ENCODE measurements at regions not wholly inside any gene's neighbourhood (a gene's known extent, or its start where the extent isn't known, plus 50 kb on each side); places are given as distances from the start of the nearest gene placed in this dataset.
"Not testable (repeated sequence)": the region's sequence is repeated elsewhere in the genome, so short reads cannot be mapped to it uniquely, and the experiment has no call there.

GRCh38 chr11:134840165-134840564 lies 428.1 kb upstream of the B3GAT1 start:
- H3K27ac ChIP-seq (ENCODE audit: low read length); H3K36me3 ChIP-seq (ENCODE audit: control insufficient read depth in 1 of 2, insufficient read depth in 2 of 2, low read length in 2 of 2); H3K4me1 ChIP-seq (ENCODE audit: control insufficient read depth in 1 of 2, insufficient read depth in 2 of 2, low read length in 2 of 2); H3K9me3 ChIP-seq (ENCODE audit: control insufficient read depth in 1 of 2, low read length in 2 of 2); H3K4me3 ChIP-seq (ENCODE audit: low read depth in 1 of 2, low read length in 2 of 2); H3K27me3 ChIP-seq (ENCODE audit: low read depth, low read length): not testable (repeated sequence)

DNA sequence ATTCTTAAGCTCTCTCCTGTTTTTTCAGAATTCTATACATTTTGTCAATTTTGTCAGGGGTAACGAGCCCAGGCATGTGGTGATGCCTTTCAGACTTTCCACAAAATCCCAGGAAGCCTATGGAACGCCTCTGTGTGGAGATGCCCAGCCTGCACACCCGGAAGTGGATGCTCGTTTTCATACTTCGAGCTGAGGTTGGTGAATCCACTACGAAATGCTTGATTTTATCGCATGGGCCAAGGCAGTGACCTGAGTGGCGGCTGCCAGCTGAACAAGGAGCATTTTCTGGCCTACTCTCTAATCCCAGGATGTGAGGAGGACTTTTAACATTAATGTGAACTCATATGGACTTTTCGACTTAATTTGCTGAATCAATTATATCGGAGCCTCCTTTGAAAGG lies 426.7 kb upstream of the B3GAT1 start:
- no peaks in the 10 kb centered on the region for H3K27me3 ChIP-seq (ENCODE audit: low read depth, low read length)

DNA sequence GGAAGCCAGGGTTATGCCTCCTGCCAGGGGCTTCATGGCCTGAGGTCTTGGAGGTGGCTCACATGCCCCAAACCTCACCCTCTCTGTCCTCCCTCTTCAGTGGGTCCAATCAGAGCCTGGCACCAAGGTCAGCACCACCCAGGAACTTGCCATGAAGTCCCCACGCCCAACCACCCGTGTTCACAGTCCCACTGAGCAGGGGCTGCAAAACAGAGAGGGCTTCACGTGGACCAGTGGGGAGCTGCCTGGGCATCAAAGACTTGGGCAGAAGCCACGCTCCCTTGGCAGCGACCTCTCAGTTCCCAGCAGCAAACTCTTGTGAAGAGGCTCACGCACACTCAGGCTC lies 425.8 kb upstream of the B3GAT1 start:
- Histone ChIP-seq H3K27me3 (ENCODE audit: low read depth, low read length) (no peaks in the 10 kb centered on the region), H3K36me3 (ENCODE audit: control insufficient read depth in 1 of 2, insufficient read depth in 2 of 2, low read length in 2 of 2) (no peaks in the 10 kb centered on the region), H3K9me3 (ENCODE audit: control insufficient read depth in 1 of 2, low read length in 2 of 2) (peaks cover 0 to 4% of the 10 kb centered on the region in 2 donors), H3K4me1 (ENCODE audit: control insufficient read depth in 1 of 2, insufficient read depth in 2 of 2, low read length in 2 of 2) (no peaks in the 10 kb centered on the region), H3K4me3 (ENCODE audit: low read depth in 1 of 2, low read length in 2 of 2) (no peak overlapping the region), H3K27ac (ENCODE audit: low read length) (no peak overlapping the region)

More for the DNA sequence above, 426.7 kb upstream of the B3GAT1 start:
- no peaks in the 10 kb centered on the region for H3K4me1 ChIP-seq (ENCODE audit: control insufficient read depth in 1 of 2, insufficient read depth in 2 of 2, low read length in 2 of 2)
- H3K9me3 ChIP-seq (ENCODE audit: control insufficient read depth in 1 of 2, low read length in 2 of 2) = peaks cover 0 to under 1% of the 10 kb centered on the region in 2 donors
- H3K36me3 ChIP-seq (ENCODE audit: control insufficient read depth in 1 of 2, insufficient read depth in 2 of 2, low read length in 2 of 2) = no peaks in the 10 kb centered on the region
- H3K4me3 ChIP-seq (ENCODE audit: low read depth in 1 of 2, low read length in 2 of 2) = no peak overlapping the region
- H3K27ac ChIP-seq (ENCODE audit: low read length) = no peak overlapping the region

DNA sequence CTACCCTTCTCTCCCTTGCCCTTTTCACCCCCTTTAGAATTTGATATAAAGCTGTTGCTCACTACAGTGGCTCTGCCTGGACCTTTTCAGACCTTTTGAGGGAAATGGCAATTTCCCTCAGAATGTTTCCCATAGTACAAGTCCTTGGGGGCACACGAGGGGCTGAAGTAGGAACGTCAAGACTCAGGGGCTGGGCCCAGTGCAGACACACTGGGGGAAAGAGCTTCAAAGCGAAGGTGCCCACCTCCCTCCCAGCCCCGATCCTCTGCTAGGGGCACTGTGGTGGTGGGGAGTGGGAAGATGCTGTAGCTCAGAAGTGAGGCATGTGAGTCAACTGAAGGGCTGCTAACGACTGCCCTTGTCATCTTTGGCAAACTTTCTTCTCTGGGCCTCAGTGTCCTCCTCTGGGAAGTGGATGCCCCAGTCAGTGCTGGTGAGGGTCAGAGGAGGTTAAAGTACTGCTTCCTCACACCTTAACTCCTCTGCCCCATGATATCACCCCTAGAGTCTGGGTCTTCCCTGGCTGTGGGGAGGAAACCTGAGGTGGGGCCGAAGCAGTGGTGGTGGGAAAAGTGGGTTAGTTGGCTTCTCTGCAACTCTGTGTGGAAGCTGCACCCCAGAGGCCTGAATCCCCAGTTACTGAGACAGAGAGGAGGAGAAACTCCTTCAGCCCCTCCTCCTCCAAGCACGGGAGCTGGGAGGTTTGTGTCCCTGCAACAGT lies 425.3 kb upstream of the B3GAT1 start:
- peaks cover 0 to 4% of the 10 kb centered on the region in 2 donors for H3K9me3 ChIP-seq (ENCODE audit: control insufficient read depth in 1 of 2, low read length in 2 of 2)
- H3K4me1 ChIP-seq (ENCODE audit: control insufficient read depth in 1 of 2, insufficient read depth in 2 of 2, low read length in 2 of 2) = no peaks in the 10 kb centered on the region
- H3K36me3 ChIP-seq (ENCODE audit: control insufficient read depth in 1 of 2, insufficient read depth in 2 of 2, low read length in 2 of 2) = no peaks in the 10 kb centered on the region
- H3K27me3 ChIP-seq (ENCODE audit: low read depth, low read length) = no peaks in the 10 kb centered on the region
- no peak overlapping the region for H3K27ac ChIP-seq (ENCODE audit: low read length)
- H3K4me3 ChIP-seq (ENCODE audit: low read depth in 1 of 2, low read length in 2 of 2) = no peak overlapping the region

- Histone ChIP-seq H3K4me1 (ENCODE audit: control insufficient read depth in 1 of 2, insufficient read depth in 2 of 2, low read length in 2 of 2) (no peaks in the 10 kb centered on the region), H3K4me3 (ENCODE audit: low read depth in 1 of 2, low read length in 2 of 2) (no peak overlapping the region), H3K27ac (ENCODE audit: low read length) (no peak overlapping the region), H3K36me3 (ENCODE audit: control insufficient read depth in 1 of 2, insufficient read depth in 2 of 2, low read length in 2 of 2) (no peaks in the 10 kb centered on the region), H3K9me3 (ENCODE audit: control insufficient read depth in 1 of 2, low read length in 2 of 2) (peaks cover 2 to 4% of the 10 kb centered on the region in 2 donors), H3K27me3 (ENCODE audit: low read depth, low read length) (no peaks in the 10 kb centered on the region)
Observed at GRCh38 chr11:134836561-134836960, 424.5 kb upstream of the B3GAT1 start.

DNA sequence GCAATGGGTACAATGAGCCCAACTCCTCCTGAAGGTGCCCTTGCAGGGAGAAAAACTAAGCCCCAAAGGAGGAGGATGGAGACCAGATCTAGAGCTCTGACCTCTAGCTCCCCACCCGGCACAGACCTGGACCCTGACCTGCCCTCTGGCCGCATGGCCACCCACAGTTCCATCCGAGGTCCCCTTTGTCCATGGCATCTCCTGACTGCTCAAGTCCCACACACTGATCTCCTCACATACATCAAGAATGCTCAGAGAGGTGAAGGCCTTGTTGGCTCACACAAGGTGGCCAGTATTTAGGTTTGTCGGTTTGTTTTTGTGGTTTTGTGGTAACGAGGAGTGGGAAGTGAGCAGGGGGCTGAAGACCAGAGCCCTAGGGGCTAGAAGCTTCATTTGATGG lies 423.5 kb upstream of the B3GAT1 start:
- Histone ChIP-seq H3K4me3 (ENCODE audit: low read depth in 1 of 2, low read length in 2 of 2) (no peak overlapping the region), H3K27ac (ENCODE audit: low read length) (no peak overlapping the region), H3K36me3 (ENCODE audit: control insufficient read depth in 1 of 2, insufficient read depth in 2 of 2, low read length in 2 of 2) (no peaks in the 10 kb centered on the region), H3K4me1 (ENCODE audit: control insufficient read depth in 1 of 2, insufficient read depth in 2 of 2, low read length in 2 of 2) (no peaks in the 10 kb centered on the region), H3K9me3 (ENCODE audit: control insufficient read depth in 1 of 2, low read length in 2 of 2) (peaks cover 2 to 4% of the 10 kb centered on the region in 2 donors), H3K27me3 (ENCODE audit: low read depth, low read length) (no peaks in the 10 kb centered on the region)

DNA sequence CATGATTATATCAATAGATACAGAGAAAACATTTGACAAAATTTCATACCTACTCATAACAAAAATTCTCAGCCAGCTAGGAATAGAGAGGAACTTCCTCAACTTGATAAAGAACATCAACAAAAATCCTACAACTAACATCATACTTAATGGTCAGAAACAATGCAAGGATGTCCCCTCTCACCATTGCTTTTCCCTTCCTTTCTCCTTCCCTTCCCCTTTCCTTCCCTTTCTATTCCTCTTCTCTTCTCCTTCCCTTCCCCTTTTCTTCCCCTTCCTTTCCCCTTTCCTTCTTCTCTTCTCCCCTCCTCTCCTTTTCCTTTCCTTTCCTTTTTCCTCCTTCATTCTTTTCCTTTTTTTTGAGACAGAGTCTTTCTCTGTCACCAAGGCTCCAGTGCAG lies 418.3 kb upstream of the B3GAT1 start:
- no peak overlapping the region for H3K4me3 ChIP-seq (ENCODE audit: low read depth in 1 of 2, low read length in 2 of 2)
- H3K27me3 ChIP-seq (ENCODE audit: low read depth, low read length) = no peaks in the 10 kb centered on the region
- H3K9me3 ChIP-seq (ENCODE audit: control insufficient read depth in 1 of 2, low read length in 2 of 2) = peaks cover 2 to 4% of the 10 kb centered on the region in 2 donors
- H3K4me1 ChIP-seq (ENCODE audit: control insufficient read depth in 1 of 2, insufficient read depth in 2 of 2, low read length in 2 of 2) = no peaks in the 10 kb centered on the region
- H3K36me3 ChIP-seq (ENCODE audit: control insufficient read depth in 1 of 2, insufficient read depth in 2 of 2, low read length in 2 of 2) = no peaks in the 10 kb centered on the region
- H3K27ac ChIP-seq (ENCODE audit: low read length) = no peak overlapping the region

DNA sequence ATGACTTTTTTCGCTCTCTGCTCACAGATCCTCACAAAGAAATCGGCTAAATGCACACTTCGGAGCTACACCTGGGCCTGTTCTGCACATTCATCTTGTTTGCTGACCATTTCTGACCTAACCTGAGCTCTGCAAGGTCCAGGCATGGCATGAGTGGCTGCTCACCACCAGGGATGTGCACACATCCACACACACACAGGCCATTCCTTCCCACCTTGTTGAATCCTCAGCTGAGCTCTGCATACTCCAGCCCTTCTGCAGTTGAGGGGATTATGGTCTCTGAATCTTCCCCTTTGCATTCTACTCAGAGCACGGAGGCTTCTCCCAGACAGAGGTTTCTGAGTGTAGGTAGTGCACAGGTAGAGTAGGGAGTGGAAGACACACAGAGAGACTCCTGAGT lies 411.9 kb upstream of the B3GAT1 start:
- no peaks in the 10 kb centered on the region for H3K4me1 ChIP-seq (ENCODE audit: control insufficient read depth in 1 of 2, insufficient read depth in 2 of 2, low read length in 2 of 2)
- H3K9me3 ChIP-seq (ENCODE audit: control insufficient read depth in 1 of 2, low read length in 2 of 2) = no peaks in the 10 kb centered on the region
- H3K4me3 ChIP-seq (ENCODE audit: low read depth in 1 of 2, low read length in 2 of 2) = no peak overlapping the region
- no peak overlapping the region for H3K27ac ChIP-seq (ENCODE audit: low read length)
- H3K27me3 ChIP-seq (ENCODE audit: low read depth, low read length) = no peaks in the 10 kb centered on the region
- H3K36me3 ChIP-seq (ENCODE audit: control insufficient read depth in 1 of 2, insufficient read depth in 2 of 2, low read length in 2 of 2) = no peaks in the 10 kb centered on the region

DNA sequence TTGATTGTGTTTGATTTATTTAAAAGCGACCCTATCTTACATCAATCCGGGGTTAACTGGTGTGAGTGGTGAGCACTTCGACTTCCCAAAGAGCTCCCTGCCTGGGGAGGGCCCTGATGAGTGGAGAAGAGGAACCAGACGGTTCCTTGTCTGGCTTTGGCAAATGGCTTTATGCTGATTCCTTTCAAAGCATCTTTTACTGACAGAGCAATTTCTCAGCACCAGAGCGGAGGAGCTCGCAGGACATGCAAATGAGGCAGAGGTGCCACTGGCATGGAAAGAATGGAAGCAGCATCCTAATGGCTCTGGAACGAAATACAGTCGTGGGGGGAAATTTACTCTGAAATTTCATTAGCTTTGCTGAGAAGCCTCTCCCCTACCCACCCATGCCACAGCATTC lies 410.9 kb upstream of the B3GAT1 start:
- no peaks in the 10 kb centered on the region for H3K4me1 ChIP-seq (ENCODE audit: control insufficient read depth in 1 of 2, insufficient read depth in 2 of 2, low read length in 2 of 2)
- no peaks in the 10 kb centered on the region for H3K27me3 ChIP-seq (ENCODE audit: low read depth, low read length)
- no peaks in the 10 kb centered on the region for H3K36me3 ChIP-seq (ENCODE audit: control insufficient read depth in 1 of 2, insufficient read depth in 2 of 2, low read length in 2 of 2)
- no peaks in the 10 kb centered on the region for H3K9me3 ChIP-seq (ENCODE audit: control insufficient read depth in 1 of 2, low read length in 2 of 2)
- no peak overlapping the region for H3K27ac ChIP-seq (ENCODE audit: low read length)
- H3K4me3 ChIP-seq (ENCODE audit: low read depth in 1 of 2, low read length in 2 of 2) = no peak overlapping the region

DNA sequence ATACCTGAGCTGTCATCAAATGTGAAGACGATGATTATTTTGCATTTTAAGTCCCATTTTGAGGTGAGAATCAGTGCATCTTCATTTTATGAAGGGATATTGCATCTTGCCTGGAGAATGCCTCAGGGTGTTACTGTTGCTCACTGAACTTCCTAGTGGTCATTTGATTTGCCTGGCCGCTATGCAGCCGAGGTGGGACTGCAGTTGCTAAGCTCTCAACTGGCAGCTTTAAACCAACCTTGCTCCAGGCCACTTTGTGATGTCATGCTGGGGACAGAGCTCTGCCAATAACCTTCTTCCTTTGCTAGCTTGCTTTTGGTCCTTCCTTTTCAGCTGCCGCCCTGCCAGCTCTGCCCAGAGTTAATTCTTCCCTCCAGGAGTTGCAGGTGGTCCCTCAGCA lies 409.4 kb upstream of the B3GAT1 start:
- no peak overlapping the region for H3K27ac ChIP-seq (ENCODE audit: low read length)
- H3K9me3 ChIP-seq (ENCODE audit: control insufficient read depth in 1 of 2, low read length in 2 of 2) = no peaks in the 10 kb centered on the region
- no peaks in the 10 kb centered on the region for H3K36me3 ChIP-seq (ENCODE audit: control insufficient read depth in 1 of 2, insufficient read depth in 2 of 2, low read length in 2 of 2)
- no peak overlapping the region for H3K4me3 ChIP-seq (ENCODE audit: low read depth in 1 of 2, low read length in 2 of 2)
- no peaks in the 10 kb centered on the region for H3K27me3 ChIP-seq (ENCODE audit: low read depth, low read length)
- H3K4me1 ChIP-seq (ENCODE audit: control insufficient read depth in 1 of 2, insufficient read depth in 2 of 2, low read length in 2 of 2) = no peaks in the 10 kb centered on the region

DNA sequence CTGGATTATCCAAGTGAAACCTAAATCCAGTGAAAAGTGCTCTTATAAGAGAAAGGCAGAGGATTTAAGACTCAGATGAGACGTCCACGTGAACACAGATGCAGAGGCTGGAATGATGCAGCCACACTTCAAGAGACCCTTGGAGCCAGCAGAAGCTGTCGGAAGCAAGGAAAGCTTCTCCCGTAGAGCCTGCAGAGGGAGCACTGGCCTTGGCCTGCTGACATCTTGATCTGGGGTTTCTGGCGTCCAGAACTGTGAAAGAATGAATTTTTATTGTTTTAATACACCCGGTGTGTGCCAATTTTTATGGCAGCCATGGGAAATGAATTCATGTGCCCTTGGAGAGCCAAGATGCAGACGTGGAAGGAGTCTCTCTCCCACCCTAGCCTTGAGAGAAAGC lies 407.0 kb upstream of the B3GAT1 start:
- no peak overlapping the region for H3K27ac ChIP-seq (ENCODE audit: low read length)
- H3K36me3 ChIP-seq (ENCODE audit: control insufficient read depth in 1 of 2, insufficient read depth in 2 of 2, low read length in 2 of 2) = no peaks in the 10 kb centered on the region
- H3K4me3 ChIP-seq (ENCODE audit: low read depth in 1 of 2, low read length in 2 of 2) = no peak overlapping the region
- no peaks in the 10 kb centered on the region for H3K4me1 ChIP-seq (ENCODE audit: control insufficient read depth in 1 of 2, insufficient read depth in 2 of 2, low read length in 2 of 2)
- H3K27me3 ChIP-seq (ENCODE audit: low read depth, low read length) = no peaks in the 10 kb centered on the region
- no peaks in the 10 kb centered on the region for H3K9me3 ChIP-seq (ENCODE audit: control insufficient read depth in 1 of 2, low read length in 2 of 2)

- Histone ChIP-seq H3K27ac (ENCODE audit: low read length) (no peak overlapping the region), H3K27me3 (ENCODE audit: low read depth, low read length) (no peaks in the 10 kb centered on the region), H3K4me3 (ENCODE audit: low read depth in 1 of 2, low read length in 2 of 2) (no peak overlapping the region)
Observed at GRCh38 chr11:134818516-134818915, 406.5 kb upstream of the B3GAT1 start.

More at GRCh38 chr11:134818516-134818915, 406.5 kb upstream of the B3GAT1 start:
- Histone ChIP-seq H3K36me3 (ENCODE audit: control insufficient read depth in 1 of 2, insufficient read depth in 2 of 2, low read length in 2 of 2) (no peaks in the 10 kb centered on the region), H3K9me3 (ENCODE audit: control insufficient read depth in 1 of 2, low read length in 2 of 2) (no peaks in the 10 kb centered on the region), H3K4me1 (ENCODE audit: control insufficient read depth in 1 of 2, insufficient read depth in 2 of 2, low read length in 2 of 2) (no peaks in the 10 kb centered on the region)
